ENCODE measurements at regions not wholly inside any gene's neighbourhood (a gene's known extent, or its start where the extent isn't known, plus 50 kb on each side); places are given as distances from the start of the nearest gene placed in this dataset.
"Not testable (repeated sequence)": the region's sequence is repeated elsewhere in the genome, so short reads cannot be mapped to it uniquely, and the experiment has no call there.

GRCh38 chr10:59000162-59000825 lies 176.1 kb upstream of the PHYHIPL start:
- DNase-seq: no peak

- DNase-seq: no peak
Measured at GRCh38 chr10:59002011-59002410, 174.4 kb upstream of the PHYHIPL start.

- no peak for DNase-seq
Measured at GRCh38 chr10:59003203-59003602, 173.2 kb upstream of the PHYHIPL start.

- DNase-seq: no peak
Measured at GRCh38 chr10:59004392-59004791, 172.1 kb upstream of the PHYHIPL start.

- no peak for DNase-seq
Measured at GRCh38 chr10:59006511-59007306, 169.7 kb upstream of the PHYHIPL start.

- no peak for DNase-seq
Measured at GRCh38 chr10:59007307-59008025, 169.0 kb upstream of the PHYHIPL start.

- no peak for DNase-seq
Measured at GRCh38 chr10:59008452-59008851, 168.0 kb upstream of the PHYHIPL start.

GRCh38 chr10:59011972-59012632 lies 164.3 kb upstream of the PHYHIPL start:
- DNase-seq: no peak

- no peak for DNase-seq
Measured at GRCh38 chr10:59012839-59013238, 163.6 kb upstream of the PHYHIPL start.

GRCh38 chr10:59016043-59016442 lies 160.4 kb upstream of the PHYHIPL start:
- DNase-seq: no peak

GRCh38 chr10:59018977-59019376 lies 157.5 kb upstream of the PHYHIPL start:
- no peak for DNase-seq

- DNase-seq: no peak
Measured at GRCh38 chr10:59019603-59020002, 156.8 kb upstream of the PHYHIPL start.

- no peak for DNase-seq
Measured at GRCh38 chr10:59020502-59020901, 155.9 kb upstream of the PHYHIPL start.

GRCh38 chr10:59025981-59026765 lies 150.3 kb upstream of the PHYHIPL start:
- DNase-seq: no peak

- DNase-seq: no peak
Measured at GRCh38 chr10:59027975-59028655, 148.3 kb upstream of the PHYHIPL start.

- no peak for DNase-seq
Measured at GRCh38 chr10:59033622-59034021, 142.8 kb upstream of the PHYHIPL start.

GRCh38 chr10:59036311-59037017 lies 140.0 kb upstream of the PHYHIPL start:
- no peak for DNase-seq

GRCh38 chr10:59037018-59037389 lies 139.4 kb upstream of the PHYHIPL start:
- no peak for DNase-seq

GRCh38 chr10:59037506-59037905 lies 138.9 kb upstream of the PHYHIPL start:
- no peak for DNase-seq

GRCh38 chr10:59043358-59043757 lies 133.1 kb upstream of the PHYHIPL start:
- DNase-seq: not testable (repeated sequence)

GRCh38 chr10:59047180-59047579 lies 129.3 kb upstream of the PHYHIPL start:
- peak; percentile 49 for DNase-seq

Measured in NCI-H510A treated with DMSO at 0.1 percent for 48 hours (cell line).